Mucosa of gallbladder (tissue), 1 donor: ENCODE measurements at regions not wholly inside any gene's neighbourhood (a gene's known extent, or its start where the extent isn't known, plus 50 kb on each side); places are given as distances from the start of the nearest gene placed in this dataset.
"Not testable (repeated sequence)": the region's sequence is repeated elsewhere in the genome, so short reads cannot be mapped to it uniquely, and the experiment has no call there.

Experiments
- DNase-seq: peaks from one replicate; pipeline ENCODE4 v3.0.0-alpha.2; 2020; ENCODE audit warnings: low spot score
- donor health status: DM: no; HTN: no; CAD: no.

GRCh38 chr18:25493401-25493800 is 141.4 kb upstream of the ZNF521 start:
- DNase-seq: no peak

DNA sequence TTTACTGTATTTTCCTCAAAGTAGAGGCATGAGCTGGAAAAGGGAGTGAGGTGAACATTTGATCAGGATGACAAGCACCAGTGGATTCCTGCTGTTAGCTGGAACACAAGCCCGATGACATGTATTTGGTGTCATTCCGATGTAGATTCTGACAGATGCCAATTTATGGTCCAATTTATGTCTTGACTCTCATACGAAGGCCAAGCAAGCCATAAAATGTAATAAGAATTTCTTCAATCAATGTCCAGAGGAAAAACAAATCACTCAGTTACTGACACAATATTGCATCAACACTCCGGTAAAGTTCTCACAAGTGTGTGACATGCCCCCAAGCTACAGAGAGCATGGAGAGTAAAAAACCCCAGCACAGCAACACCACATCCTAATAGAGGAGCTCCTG is 138.3 kb upstream of the ZNF521 start:
- DNase-seq: no peak

GRCh38 chr18:25473008-25473407 is 121.0 kb upstream of the ZNF521 start:
- DNase-seq: no peak

DNA sequence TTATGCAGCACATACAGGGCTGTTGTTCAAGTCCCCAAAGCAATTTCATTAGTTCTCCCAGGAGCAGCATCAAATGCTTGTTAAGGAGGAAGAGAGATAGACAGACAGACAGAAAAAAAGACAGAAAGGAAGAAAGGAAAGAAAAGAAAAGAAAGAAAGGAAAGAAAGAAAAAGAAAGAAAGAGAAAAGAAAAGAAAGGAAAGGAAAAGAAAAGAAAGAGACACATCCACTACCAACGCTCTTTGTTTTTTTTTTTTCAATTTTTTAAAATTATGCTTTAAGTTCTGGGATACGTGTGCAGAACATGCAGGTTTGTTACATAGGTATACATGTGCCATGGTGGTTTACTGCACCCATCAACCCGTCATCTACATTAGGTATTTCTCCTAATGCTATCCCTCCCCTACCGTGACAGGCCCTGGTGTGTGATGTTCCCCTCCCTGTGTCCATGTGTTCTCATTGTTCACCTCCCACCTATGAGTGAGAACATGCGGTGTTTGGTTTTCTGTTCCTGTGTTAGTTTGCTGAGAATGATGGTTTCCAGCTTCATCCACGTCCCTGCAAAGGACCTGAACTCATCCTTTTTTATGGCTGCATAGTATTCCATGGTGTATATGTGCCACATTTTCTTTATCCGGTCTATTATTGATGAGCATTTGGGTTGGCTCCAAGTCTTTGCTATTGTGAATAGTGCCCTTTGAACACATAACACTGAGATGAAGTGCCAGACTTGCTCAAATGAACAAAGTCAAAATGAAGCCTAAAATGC is 119.0 kb upstream of the ZNF521 start:
- not testable (repeated sequence) for DNase-seq

DNA sequence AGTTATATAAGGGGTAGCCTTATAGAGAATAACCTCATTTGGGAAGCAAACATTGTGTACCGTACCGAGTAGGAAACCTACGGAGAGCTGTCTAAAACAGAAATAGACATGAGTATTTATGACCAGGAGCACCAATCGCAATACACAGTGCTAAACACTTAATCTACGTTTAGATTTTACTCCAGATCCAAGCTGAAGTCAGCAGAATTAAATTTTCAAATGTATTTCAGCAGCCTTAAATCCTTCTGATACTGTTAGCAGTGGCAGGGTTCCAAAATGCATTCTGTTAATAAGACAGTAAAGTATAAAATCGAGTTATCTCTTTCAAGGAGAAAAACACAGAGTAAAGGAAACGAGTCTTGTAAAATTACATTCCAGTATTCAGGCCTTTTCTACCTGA is 118.1 kb upstream of the ZNF521 start:
- no peak for DNase-seq

DNA sequence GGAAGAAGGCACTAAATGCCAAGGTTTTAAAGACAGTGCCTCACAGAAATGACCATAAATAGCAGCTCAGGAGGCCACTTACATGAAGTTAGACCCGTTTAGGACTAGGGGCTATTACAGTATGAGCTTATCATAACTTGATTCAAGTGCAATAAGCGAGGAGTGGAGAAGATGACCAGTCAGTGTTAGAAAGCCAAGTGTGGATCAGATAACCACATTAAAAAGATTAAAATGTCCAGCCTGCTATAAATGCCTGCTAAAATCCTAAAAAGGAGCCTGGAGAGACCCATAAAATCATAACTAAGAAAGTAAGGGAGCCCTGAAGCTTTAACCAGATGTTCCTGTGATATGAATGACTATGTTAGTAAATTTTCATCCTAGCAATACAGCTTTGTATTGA is 117.5 kb upstream of the ZNF521 start:
- DNase-seq: no peak

- no peak for DNase-seq
Measured at GRCh38 chr18:25467226-25467987, 115.4 kb upstream of the ZNF521 start.

DNA sequence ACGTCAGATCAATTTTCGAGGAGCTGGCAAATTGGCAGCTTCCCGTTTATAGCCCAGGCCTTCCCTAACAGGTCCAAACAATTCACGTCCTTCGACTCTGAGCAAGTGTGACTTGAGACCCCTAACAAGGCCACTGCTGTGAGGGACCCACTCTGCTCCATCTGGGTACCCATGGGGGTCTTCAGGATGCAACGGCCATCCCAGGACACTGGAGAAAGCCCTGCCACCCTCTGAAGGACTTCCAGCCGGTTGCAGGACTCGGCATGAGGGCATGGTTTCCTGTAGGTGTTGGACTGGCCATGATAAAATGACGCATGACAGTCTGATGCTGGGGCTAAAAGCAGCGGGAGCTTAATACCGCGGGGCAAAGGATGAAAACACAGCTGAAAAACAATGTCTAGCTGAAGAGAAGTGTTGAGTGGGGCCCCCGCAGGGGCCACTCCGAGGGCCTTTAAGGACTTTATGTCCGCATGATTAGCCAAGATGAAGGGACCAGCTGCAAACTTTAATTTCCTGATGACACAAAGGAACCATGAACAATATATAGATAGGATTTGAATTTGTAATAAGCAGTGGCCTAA is 113.3 kb upstream of the ZNF521 start:
- DNase-seq: no peak

DNA sequence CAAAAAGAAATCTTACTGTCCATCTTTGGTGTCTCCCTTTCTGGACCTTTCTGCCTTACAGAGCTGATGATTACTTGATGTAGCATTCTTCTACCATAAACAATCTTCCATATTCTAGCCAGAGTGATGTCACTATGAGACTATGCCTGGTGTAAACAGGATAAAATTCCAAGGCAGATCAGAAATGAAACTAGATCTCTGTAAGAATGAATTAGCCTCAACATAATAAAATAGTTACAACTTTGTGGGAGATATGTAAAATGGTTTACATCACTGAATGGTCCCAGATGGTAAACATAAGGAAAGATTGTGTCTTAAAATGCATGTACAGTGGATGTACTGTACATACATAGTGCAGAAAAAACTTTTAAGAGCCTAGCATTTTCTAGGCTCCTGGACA is 112.3 kb upstream of the ZNF521 start:
- DNase-seq: no peak

- no peak for DNase-seq
Measured at GRCh38 chr18:25463726-25464125, 111.8 kb upstream of the ZNF521 start.

GRCh38 chr18:25459814-25460213 is 107.8 kb upstream of the ZNF521 start:
- DNase-seq: no peak

GRCh38 chr18:25457601-25458000 is 105.6 kb upstream of the ZNF521 start:
- DNase-seq: no peak

DNA sequence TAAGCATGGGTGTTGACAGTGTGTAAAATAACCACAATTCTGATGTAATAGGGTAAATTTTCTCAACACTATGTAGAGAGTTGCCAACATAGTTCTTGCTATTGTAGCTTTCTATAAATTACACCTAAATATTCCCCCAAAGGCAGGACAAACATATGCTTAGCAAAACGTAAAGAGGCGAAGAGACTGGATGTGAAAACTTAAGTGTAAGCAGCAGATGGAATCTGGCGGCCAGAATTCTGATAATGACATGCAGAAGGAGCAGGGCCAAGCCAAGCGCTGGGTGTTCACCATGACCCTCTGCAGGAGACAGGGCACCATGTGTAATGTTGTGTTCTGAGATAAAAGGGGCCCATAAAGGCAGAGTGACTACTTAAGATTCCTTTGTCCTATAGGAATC is 105.2 kb upstream of the ZNF521 start:
- DNase-seq: no peak

GRCh38 chr18:25456334-25457010 is 104.5 kb upstream of the ZNF521 start:
- DNase-seq: no peak

GRCh38 chr18:25455646-25456045 is 103.7 kb upstream of the ZNF521 start:
- DNase-seq: no peak

DNA sequence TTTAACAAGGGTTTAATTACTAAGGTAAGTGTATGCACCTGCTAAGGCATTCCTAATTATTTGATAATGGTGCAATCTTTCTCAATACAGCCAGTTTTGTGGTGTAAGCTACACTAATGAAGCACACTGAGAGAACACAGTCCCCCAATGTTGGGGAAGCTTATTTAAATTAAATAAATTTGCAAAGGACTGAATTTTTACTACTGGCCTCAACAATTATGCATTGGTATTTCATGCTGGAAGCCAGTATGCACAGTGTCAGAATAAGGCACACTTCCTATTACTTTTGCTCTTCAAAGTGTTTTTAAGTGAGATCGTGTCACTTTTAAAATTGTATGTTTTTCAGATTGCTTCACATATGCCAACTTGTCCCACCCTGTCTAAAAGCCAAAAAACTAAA is 103.2 kb upstream of the ZNF521 start:
- no peak for DNase-seq

DNA sequence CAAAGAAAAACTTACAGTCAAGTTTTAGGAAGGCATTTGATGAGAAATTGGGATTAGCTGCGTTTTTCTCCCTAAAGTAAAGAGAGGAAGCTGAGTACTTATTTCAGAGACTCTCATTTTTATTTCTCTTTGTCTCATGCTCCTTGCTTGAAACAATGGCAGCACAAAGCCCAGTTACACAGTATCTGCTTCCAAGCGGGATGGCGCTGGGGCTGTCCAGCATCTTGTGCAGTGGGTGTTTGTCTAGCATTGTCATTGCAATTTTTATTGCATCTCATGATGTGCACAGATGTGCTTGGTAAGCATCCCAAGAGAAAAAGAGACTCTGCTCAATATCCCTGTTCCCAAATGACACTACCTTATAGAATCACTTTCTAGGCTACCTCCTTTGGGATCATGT is 102.8 kb upstream of the ZNF521 start:
- no peak for DNase-seq

- DNase-seq: no peak
Measured at GRCh38 chr18:25454270-25454659, 102.3 kb upstream of the ZNF521 start.

GRCh38 chr18:25453556-25454269 is 101.7 kb upstream of the ZNF521 start:
- no peak for DNase-seq

DNA sequence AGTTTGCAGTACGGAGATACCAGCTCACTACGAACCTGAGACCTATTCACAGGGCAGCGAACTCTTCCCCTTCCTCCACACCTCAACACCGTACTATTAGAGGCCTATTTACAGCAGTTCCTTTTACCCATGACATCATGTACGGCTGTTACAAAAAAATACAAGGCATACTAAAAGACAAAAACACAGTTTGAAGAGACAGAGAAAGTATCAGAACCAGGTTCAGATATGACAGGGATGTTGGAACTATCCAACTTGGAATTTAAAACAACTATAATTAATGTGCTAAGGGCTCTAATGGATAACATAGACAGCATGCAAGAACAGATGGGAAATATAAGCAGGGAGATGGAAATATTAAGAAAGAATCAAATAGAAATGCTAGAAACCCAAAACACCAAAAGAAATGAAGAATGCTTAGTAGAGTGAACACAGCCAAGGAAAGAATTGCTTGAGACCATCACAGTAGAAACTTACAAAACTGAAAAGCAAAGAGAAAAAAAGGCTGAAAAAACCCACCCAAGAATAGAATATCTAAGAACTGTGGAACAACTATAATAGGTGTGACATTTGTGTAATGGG is 99.2 kb upstream of the ZNF521 start:
- no peak for DNase-seq

DNA sequence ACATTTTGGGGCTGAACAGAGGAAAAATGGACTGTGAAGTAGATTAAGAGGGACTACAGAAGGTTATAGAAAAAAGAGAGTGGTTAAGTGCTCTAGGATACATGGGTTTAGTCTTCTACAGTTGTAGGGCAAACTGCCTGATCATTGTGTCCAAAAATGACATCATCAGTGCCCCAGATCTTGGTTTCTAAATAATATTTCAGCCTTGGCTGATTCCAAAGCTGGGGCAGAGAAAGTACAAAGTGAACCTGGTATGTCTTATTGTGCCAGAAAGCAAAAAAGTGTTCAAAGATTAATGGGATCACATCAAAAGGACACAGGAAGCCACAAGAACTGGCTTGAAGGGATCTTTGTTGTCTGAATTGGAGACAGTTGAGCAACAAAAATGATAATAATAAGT is 97.1 kb upstream of the ZNF521 start:
- DNase-seq: no peak
